ENCODE measurements at regions not wholly inside any gene's neighbourhood (a gene's known extent, or its start where the extent isn't known, plus 50 kb on each side); places are given as distances from the start of the nearest gene placed in this dataset.

DNA sequence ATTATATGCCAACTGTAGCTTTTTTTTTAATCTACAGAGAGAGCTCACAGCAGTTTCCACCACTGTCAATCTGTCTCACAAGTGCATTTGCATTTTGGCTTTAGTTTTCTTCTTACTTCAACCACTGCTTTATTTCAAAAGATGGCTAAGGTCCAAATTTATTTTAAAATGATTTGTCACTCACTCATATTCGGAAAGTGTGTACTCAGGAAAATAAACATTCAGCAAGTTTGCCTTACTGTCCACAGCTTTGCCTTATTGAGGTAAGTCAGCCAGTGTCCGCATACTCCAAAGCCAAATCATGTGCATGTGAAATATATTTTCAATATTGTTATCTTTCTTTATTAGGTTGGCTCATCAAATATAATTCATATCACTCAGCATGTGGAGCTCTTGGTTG is 240.7 kb upstream of the ARHGEF26 start:
- TF ChIP-seq RFX5 (IDR thresholded peaks at IDR 0.05) (no peak), POLR2A (IDR thresholded peaks at IDR 0.05; ENCODE audit: low read length) (no peak), CHD4 (IDR thresholded peaks at IDR 0.05; ENCODE audit: borderline replicate concordance) (no peak), EP300 (IDR thresholded peaks at IDR 0.05) (no peak)
- TF ChIP-seq, protein P1, sequence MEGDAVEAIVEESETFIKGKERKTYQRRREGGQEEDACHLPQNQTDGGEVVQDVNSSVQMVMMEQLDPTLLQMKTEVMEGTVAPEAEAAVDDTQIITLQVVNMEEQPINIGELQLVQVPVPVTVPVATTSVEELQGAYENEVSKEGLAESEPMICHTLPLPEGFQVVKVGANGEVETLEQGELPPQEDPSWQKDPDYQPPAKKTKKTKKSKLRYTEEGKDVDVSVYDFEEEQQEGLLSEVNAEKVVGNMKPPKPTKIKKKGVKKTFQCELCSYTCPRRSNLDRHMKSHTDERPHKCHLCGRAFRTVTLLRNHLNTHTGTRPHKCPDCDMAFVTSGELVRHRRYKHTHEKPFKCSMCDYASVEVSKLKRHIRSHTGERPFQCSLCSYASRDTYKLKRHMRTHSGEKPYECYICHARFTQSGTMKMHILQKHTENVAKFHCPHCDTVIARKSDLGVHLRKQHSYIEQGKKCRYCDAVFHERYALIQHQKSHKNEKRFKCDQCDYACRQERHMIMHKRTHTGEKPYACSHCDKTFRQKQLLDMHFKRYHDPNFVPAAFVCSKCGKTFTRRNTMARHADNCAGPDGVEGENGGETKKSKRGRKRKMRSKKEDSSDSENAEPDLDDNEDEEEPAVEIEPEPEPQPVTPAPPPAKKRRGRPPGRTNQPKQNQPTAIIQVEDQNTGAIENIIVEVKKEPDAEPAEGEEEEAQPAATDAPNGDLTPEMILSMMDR (IDR thresholded peaks at IDR 0.05) = no peak

All from A549 (cell line).